ENCODE measurements at regions not wholly inside any gene's neighbourhood (a gene's known extent, or its start where the extent isn't known, plus 50 kb on each side); places are given as distances from the start of the nearest gene placed in this dataset.
"Not testable (repeated sequence)": the region's sequence is repeated elsewhere in the genome, so short reads cannot be mapped to it uniquely, and the experiment has no call there.

DNA sequence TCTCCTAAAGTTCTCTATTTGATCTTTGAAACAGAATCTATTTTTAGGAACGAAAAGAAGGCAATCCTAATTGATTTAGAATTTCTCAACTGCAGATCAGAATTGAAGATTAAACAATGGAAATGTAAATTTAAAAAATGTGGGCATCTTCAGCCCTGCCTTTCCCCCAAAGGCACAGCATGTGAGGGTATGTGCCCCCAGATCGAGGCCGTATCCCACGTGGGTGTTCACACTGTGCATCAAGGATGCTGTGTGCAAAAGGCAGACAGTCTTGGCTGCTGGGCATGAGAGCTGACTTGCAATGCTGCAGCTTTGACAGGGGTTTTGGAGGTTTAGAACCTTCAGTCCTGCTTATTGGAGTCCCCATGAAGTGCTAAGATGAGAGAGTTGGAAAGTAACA lies 346.3 kb downstream of the VRK1 start:
- DNase-seq (ENCODE audit: low spot score): no peak

DNA sequence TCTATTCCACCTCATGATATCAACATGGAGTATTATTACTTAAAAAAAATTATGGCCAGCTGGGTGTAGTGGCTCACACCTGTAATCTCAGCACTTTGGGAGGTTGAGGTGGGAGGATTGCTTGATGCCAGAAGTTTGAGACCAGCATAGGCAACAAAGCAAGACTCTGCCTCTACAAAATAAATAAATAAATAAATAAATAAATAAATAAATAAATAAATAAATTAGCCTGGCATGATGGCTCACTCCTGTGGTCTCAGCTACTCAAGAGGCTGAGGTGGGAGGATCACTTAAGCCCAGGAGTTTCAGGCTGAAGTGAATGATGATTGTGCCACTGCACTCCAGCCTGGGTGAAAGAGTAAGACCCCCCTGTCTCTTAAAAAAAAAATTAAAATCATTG lies 350.8 kb downstream of the VRK1 start:
- not testable (repeated sequence) for DNase-seq (ENCODE audit: low spot score)

DNA sequence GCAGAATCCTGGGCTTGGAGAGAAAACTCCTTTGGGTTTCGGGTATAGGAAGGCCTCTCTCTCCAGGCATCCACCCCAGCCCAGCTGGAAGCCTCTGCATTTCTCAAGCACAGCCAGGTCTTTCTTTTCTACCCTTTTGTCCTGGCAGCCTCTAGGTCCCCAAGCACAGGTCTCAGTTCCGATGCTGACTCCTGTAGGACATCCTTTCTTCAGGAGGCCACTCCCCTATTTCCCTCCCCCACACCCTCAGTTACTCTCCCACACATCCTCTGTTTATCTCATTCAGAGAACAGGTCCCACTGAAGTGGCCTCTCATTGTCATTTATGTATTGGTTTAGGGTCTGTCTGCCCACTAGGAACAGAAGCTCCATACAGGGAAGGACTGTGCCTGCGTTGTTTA lies 352.6 kb downstream of the VRK1 start:
- no peak for DNase-seq (ENCODE audit: low spot score)

DNA sequence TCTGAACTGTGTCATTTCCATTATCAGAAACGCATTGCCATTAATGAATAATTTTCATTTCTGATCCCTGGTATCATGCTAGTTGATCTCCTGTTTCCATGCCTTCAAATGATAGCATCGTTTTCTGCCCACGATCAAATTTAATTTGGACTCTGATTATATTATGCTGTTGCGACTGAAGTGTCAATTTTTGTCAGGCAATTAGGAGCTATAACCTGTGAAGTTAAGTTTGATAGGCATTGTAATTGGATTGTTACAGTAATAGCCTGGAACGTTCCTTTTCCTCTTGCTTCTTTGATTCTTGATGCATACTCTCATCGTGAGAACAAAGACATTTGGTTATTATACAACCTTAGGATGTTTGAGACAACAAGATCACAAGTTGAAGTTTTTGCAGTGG lies 356.3 kb downstream of the VRK1 start:
- DNase-seq (ENCODE audit: low spot score): no peak

DNA sequence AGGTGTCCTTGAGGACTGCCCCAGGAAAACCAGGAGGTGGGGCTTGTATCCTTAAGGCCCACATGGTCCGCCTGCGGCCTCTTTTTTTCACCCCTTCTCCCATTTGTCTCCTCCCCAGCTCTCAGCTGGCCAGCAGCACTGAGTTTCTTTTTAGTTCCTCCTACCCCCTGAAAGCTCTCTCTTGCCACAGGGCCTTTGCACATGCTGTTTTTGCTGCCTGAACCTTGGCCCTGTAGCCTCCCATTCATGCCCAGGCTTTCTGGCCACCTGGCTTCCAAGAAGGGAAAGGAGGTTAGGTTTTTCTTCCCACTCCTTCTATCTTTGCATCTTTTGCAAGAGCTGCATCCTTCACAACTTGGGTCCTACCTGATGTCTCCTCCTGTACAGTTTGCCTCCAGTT lies 358.1 kb downstream of the VRK1 start:
- DNase-seq (ENCODE audit: low spot score): no peak

DNA sequence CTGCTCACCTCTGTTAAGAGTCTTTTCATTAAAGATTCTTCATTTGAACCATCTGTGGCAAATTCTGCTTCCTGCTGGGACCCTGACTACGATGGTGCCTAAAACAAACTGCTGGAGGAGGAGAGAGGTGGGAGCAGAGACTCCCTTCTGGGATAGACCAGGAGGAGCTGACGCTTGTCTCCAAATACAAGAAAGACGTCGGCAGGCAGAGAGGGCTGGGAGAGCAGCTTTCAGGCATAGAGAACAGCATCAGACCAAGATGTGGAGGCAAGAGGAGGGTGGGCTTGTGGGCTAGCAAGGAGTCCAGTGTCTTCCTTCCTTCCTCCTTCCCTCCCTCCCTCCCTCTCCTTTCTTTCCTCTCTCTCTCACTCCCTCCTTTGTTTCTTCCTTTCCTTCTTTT lies 358.6 kb downstream of the VRK1 start:
- DNase-seq (ENCODE audit: low spot score): no peak

DNA sequence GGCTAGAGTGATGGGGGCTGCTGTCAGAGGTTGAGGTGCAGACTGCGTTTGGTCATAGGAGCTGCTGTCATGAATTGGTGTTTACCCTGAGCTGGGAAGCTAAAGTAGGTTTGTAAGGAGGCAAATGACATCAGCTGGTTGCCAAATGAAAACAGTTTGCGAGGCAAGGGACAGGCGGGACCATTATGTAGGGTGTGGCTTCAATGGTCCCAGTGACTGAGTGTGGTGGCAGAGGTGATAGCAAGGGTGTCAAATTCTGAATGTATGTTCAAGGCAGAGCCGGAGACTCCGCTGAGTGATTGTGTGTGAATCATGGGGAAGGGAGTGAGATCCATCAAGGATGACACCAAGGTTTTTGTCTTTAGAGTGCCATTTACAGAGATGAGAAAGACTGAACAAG lies 359.5 kb downstream of the VRK1 start:
- DNase-seq (ENCODE audit: low spot score): no peak

DNA sequence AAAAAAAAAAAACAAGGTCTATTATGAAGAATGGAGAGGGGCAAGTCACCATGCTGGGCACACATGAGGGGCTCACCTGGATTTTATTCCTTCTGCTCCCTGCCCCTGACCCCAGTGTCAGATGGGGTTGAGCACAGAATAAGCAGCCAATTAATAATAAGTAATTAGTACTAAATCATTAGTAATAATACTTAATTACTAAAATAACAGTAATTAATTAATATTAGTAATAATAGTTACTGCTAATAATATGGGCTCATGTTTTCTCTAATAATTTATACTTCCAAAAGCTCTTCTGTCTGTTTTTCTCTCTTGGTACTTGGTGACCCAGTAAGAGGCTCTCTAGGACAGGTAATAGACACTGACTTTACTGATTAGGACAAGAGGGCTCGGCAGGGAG lies 360.9 kb downstream of the VRK1 start:
- no peak for DNase-seq (ENCODE audit: low spot score)

DNA sequence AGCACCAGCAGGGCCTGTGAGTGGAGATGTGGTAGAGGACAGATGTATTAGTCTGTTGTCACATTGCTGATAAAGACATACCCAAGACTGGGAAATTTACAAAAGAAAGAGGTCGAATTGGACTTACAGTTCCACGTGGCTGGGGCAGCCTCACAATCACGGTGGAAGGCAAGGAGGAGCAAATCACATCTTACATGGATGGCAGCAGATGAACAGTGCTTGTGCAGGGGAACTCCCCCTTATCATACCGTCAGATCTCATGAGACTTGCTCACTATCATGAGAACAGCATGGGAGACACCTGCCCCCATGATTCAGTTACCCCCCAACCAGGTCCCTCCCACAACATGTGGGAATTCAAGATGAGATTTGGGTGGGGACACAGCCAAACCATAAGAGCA lies 361.9 kb downstream of the VRK1 start:
- no peak for DNase-seq (ENCODE audit: low spot score)

DNA sequence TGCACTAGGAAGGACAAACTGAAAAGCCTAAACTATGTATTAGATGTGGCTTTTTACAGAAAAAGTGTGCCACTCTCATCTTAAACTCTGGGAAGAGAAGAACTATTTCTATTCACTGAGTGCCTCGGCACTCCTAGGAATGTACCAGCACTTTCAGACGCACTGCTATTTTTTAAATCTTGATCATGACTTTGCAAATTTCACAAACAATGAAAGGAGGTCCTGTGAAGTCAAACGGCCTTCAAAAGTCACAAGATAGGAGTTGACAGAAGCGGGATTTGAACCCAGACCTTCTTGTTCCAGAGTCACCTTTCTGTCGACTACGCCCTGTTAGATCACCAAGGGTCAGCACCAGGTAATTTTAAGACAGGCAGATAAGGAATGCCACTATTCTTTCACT lies 365.4 kb downstream of the VRK1 start:
- no peak for DNase-seq (ENCODE audit: low spot score)

DNA sequence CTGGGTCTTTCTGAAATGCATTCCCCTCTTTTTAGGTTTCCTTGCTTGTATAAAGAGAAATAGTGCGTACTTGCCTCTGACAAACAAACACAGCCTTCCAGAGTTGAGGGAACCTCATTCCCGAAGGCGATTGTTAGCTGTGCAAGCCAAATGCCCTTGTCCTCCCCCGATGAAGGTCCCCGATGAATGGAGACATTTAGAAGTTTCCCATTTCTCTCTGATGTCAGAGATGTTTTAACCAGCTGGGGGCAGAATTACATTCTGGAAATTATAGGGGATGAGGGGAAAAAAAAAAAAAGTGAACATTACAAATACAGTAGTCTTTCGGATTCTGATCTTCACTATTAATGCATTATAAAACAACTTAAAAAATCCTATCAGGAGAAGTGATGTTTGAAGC lies 366.8 kb downstream of the VRK1 start:
- DNase-seq (ENCODE audit: low spot score): no peak

DNA sequence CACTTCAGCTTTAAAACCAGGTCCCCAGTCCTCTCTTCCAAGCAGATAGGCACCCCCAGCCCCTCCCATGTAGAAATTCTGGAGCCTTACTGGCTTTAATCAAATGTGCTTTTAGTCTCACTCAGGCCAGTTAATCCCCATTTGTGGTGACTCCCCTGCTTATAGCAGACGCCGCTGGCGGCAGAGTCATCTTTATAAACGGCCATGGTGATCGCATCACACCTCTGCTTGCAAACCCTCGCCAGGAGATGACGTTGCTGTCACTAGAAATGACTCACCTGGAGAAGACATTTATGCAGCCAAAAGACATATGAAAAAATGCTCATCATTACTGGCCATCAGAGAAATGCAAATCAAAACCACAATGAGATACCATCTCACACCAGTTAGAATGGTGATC lies 369.3 kb downstream of the VRK1 start:
- peak; percentile 39 for DNase-seq (ENCODE audit: low spot score)

DNA sequence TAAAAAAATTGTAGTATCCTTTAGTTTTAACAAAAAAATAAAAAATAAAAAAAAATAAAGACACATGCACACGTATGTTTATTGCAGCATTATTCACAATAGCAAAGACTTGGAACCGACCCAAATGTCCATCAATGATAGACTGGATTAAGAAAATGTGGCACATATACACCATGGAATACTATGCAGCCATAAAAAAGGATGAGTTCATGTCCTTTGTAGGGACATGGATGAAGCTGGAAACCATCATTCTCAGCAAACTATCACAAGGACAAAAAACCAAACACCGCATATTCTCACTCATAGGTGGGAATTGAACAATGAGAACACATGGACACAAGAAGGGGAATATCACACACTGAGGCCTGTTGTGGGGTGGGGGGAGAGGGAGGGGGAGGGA lies 370.4 kb downstream of the VRK1 start:
- not testable (repeated sequence) for DNase-seq (ENCODE audit: low spot score)

DNA sequence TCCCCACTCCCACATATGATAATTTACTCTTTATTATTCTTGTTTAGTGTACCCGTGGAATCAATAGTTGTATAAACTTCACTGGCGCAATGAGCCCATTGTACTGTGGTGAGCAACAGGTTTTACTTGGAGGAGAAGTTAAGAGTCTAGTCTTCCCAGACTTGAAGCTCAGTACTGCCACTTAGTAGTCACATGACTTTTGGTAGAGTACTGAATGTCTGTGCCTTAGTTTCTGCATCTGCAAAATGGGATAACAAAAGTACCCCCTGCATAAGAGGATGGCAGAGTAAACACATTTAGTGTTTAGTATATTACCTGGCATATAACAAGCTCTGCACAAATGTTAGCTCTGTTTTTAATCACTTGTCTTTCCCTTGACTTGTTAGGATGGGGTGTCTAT lies 375.5 kb downstream of the VRK1 start:
- DNase-seq (ENCODE audit: low spot score): no peak

DNA sequence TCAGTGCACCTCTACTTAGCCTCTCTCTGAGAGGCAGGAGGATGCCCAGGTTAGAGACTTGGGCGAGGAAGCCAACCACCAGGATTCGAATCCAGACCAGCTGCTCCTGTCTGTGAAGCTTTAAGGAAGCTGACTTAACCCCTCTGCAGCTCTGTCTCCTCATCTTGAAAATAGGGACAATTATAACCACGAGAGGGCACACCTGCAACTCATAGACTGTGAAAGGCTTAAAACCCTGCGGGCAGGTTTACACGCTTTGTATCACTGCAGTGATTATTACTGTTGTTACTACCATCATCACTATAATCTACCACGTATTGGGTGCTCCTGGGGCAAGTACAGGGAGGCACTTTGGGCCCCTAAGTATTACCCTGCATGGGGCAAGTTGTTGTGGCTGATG lies 379.8 kb downstream of the VRK1 start:
- DNase-seq (ENCODE audit: low spot score): peak; percentile 54

DNA sequence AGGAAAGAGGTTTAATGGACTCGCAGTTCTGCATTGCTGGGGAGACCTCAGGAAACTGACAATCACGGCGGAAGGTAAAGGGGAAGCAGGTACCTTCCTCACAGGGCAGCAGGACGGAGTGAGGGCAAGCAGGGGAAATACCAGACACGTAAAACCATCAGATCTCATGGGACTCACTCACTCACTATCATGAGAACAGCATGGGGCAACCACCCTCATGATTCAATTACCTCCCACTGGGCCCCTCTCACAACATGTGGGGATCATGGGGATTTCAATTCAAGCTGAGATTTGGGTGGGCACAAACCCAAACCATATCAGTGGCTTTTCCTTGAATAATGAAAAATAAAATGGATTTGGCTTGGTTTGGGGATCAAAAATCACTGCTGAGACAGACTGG lies 380.5 kb downstream of the VRK1 start:
- DNase-seq (ENCODE audit: low spot score): no peak

DNA sequence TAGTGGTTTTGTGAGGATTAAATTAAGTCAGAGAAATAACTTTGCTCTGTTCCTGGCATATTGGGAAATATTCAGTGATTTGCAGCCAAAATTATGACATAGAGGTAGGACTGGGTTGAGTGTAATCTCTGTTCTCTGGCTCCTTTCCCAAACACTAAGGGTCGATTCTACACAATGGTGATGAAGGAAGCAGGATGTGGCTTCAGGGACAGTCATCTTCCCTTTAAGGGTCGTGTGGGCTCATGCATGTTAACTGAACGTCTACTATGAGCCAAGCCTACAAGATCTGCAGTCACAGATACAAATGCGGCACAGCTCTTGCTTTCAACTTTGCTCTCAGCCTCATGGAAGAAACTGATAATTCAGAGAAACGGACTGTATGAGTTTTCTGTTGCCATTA lies 381.6 kb downstream of the VRK1 start:
- DNase-seq (ENCODE audit: low spot score): no peak

DNA sequence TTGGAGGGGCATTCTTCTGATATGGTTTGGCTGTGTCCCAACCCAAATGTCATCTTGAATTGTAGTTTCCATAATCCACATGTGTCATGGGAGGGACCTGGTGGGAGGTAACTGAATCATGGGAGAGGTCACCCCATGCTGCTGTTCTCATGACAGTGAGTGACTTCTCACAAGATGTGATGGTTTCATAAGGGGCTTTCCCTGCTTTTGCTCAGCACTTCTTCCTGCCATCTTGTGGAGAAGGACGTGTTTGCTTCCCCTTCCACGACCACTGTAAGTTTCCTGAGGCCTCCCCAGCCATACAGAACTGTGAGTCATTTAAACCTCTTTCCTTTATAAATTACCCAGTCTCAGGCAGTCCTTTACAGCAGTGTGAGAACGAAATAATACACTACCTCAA lies 382.4 kb downstream of the VRK1 start:
- no peak for DNase-seq (ENCODE audit: low spot score)

DNA sequence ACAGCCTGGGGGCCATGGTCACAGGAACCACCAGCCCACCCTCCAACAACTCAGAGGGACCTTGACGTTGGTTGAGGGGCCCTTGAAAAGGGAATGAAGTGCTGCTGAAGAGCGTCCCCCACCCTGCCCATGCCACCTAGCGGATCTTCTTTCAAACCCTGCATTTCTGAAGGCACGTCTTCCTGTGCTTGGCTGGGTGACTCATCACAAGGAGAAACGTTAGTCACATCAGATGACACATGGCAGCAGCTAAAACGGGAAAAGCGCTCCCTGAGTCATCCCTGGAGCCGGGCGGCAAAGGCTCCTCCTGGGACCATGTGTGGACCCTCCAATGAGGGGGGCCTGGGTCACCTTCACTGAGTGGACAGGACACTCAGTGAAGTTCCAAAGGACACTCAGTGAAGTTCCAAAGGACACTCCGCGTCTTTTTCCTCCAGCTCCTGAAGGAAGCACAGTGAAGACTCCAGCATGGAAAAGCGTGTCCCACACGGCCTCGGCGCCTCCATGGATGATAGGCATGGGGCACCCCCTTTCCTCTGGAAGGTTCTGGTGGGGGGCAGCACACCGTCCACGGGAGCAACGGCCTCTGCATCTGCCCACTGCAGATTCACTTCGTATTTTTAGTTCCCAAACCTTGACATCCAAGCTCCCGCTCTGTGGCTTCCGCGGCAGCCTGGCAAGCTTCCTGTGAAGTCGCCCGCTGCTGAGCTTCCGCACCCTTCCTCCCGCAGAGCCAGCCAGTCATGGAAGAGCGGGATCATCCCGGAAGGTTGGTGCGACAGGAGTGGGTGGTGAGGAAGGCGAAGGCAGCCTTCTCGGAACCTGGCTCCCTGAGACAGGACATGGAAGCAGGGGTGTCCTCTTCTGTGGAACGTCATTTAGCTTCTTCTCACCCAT lies 383.4 kb downstream of the VRK1 start:
- peak; percentile 95 for DNase-seq (ENCODE audit: low spot score)

DNA sequence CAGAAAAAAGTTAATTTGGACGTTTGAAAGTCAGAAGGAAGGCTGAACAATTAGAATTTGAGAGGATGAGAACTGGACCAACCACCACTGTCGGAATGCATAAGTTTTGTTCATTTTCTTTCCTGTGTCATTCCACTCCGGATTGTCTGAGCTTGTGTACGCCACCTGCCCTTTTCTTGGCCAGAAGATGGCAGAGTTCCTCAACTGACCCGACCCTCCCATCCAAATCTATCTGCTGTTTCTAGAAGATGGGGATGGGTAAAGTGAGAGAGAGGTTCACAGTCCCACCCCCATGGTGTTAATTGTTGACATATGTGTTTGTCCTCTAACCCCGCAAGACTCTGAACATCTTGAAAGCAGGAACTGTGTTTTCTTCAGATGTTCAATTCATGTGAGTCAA lies 388.0 kb downstream of the VRK1 start:
- DNase-seq (ENCODE audit: low spot score): peak; percentile 37

DNA sequence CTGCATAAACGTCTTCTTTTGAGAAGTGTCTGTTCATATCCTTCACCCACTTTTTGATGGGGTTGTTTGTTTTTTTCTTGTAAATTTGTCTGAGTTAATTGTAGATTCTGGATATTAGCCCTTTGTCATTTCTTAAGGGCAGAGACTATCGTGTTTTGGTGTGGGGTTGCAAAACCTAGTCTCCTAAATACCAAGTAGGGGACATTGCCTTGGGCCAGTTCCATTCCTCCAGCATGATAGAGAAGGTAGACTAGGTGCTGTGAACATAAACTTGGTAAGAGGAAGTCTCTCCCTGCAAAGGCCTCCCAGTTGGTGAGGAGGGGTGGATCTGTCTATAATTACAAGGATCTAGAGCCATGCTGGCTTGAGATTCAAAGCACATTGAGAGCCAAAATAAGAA lies 390.7 kb downstream of the VRK1 start:
- DNase-seq (ENCODE audit: low spot score): no peak

DNA sequence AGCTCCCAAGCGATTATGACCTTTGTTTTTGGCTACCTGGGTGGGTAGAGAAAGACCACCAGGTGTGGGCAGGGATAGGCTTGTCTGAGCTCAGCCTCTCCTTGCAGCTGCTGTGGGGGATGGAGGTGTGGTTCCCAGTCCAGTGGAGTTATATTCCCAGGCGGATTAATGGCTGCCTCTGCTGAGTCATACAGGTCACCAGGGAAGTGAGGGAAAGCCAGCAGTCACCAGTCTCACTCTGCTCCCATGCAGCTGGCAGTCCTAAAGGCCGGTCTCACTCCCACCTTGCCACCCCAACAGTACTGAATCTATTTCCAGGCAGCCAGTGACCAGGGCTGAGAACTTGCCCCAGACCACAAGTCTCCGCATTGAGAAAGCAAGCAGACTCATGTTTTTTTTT lies 399.2 kb downstream of the VRK1 start:
- peak; percentile 34 for DNase-seq (ENCODE audit: low spot score)

DNA sequence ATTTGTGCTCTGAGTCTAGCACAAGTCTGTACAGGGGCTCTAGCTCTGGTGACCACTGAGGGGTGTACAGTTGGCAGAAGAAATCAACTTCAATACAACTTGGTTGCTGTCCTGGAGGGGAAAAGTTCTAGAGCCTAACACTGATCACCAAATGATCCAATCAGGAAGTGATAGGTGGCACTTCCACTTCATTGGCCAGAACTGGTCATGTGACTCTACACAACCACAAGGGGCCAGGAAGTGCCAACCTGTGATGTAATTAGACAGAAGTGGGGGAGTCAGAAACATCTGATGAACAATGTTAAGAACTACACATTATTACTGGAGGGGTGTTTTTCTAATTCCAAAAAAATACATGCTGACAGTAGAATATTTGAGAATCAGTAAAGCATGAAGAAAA lies 401.6 kb downstream of the VRK1 start:
- DNase-seq (ENCODE audit: low spot score): no peak

DNA sequence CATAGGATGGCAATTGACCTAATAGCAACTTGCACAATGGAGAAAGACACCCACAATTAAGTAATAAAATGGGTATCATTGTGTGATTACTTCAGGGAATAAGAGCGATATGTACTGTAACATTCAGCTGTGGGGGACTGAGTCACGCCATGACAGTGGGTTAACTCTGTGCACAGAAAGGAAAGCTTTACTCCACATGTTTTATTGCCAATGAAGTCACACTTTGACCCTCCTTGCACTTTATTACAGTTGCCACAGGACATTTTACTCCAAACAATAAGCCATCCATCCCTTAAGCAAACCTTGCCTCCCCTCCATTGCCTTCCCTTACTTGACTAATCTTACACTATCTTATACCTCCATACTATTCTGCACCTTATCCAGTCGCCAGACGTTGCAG lies 403.1 kb downstream of the VRK1 start:
- DNase-seq (ENCODE audit: low spot score): no peak
